ENCODE measurements at regions not wholly inside any gene's neighbourhood (a gene's known extent, or its start where the extent isn't known, plus 50 kb on each side); places are given as distances from the start of the nearest gene placed in this dataset.

GRCh38 chr4:17296921-17297890 lies 214.7 kb downstream of the QDPR start:
- Histone ChIP-seq H3K9me3 (ENCODE audit: control insufficient read depth, insufficient read depth, low read depth, low read length) (0 out of 2 replicates have a peak, but pooled peaks cover 3% of the 10 kb centered on the region), H3K4me3 (ENCODE audit: low read depth, low read length) (no peak overlapping the region), H3K27ac (ENCODE audit: low read depth, low read length) (no peak overlapping the region), H3K9ac (ENCODE audit: low read length) (no peak overlapping the region), H3K27me3 (ENCODE audit: control insufficient read depth, insufficient read depth, low read length) (no peaks in the 10 kb centered on the region), H3K36me3 (ENCODE audit: control insufficient read depth, insufficient read depth, low read length) (no peaks in the 10 kb centered on the region), H3K4me1 (ENCODE audit: control insufficient read depth, insufficient read depth, low read length) (no peaks in the 10 kb centered on the region)

DNA sequence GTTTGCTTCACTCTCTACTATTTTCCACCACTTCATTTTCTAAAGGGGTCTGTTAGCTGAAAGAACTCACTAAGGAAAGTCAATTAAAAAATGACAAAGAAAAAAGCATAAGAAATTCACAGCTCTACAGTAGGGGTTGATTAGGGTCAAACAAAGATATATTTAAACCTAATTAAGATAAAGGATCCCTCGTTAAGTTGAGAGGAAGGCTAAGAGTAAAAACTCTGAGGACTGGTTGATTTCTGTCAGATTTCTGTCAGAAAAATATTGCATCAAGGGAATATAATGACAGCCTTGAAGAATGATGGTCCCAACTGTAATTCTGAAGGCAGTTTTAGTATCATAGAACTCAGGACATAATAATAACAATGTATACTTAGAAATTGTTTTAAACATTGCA lies 218.0 kb downstream of the QDPR start:
- Histone ChIP-seq H3K9ac (ENCODE audit: low read length) (no peak overlapping the region), H3K27ac (ENCODE audit: low read depth, low read length) (no peak overlapping the region), H3K27me3 (ENCODE audit: control insufficient read depth, insufficient read depth, low read length) (no peaks in the 10 kb centered on the region), H3K4me3 (ENCODE audit: low read depth, low read length) (no peak overlapping the region), H3K4me1 (ENCODE audit: control insufficient read depth, insufficient read depth, low read length) (no peaks in the 10 kb centered on the region), H3K9me3 (ENCODE audit: control insufficient read depth, insufficient read depth, low read depth, low read length) (no peaks in the 10 kb centered on the region), H3K36me3 (ENCODE audit: control insufficient read depth, insufficient read depth, low read length) (no peaks in the 10 kb centered on the region)

DNA sequence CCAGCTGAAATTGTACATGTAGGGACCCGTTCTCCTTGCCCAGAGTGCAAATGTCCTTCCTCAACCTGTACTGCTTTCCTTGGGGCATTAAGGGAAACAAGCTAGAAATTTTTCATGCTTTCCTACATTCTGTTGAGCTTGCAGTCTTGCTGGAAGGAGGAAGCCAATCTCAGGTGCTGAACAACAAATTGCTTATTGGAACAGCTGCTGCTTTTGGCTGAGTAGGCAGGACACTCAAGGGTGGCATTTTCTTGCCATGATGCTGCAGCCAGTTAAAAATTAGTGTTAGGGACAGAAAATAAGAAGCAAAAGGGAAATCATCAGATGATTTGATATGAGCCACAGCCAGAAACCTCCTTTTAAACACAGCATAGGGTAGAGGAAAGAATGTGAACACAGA lies 223.7 kb downstream of the QDPR start:
- Histone ChIP-seq H3K9me3 (ENCODE audit: control insufficient read depth, insufficient read depth, low read depth, low read length) (no peaks in the 10 kb centered on the region; the same call in 1 of the 2 replicates), H3K27me3 (ENCODE audit: control insufficient read depth, insufficient read depth, low read length) (no peaks in the 10 kb centered on the region), H3K9ac (ENCODE audit: low read length) (no peak overlapping the region), H3K4me1 (ENCODE audit: control insufficient read depth, insufficient read depth, low read length) (peaks cover 17% of the 10 kb centered on the region), H3K36me3 (ENCODE audit: control insufficient read depth, insufficient read depth, low read length) (no peaks in the 10 kb centered on the region), H3K4me3 (ENCODE audit: low read depth, low read length) (no peak overlapping the region), H3K27ac (ENCODE audit: low read depth, low read length) (no peak overlapping the region)

- Histone ChIP-seq H3K36me3 (ENCODE audit: control insufficient read depth, insufficient read depth, low read length) (no peaks in the 10 kb centered on the region), H3K4me1 (ENCODE audit: control insufficient read depth, insufficient read depth, low read length) (peaks cover 17% of the 10 kb centered on the region), H3K9me3 (ENCODE audit: control insufficient read depth, insufficient read depth, low read depth, low read length) (no peaks in the 10 kb centered on the region; the same call in 1 of the 2 replicates), H3K27me3 (ENCODE audit: control insufficient read depth, insufficient read depth, low read length) (no peaks in the 10 kb centered on the region), H3K9ac (ENCODE audit: low read length) (no peak overlapping the region), H3K27ac (ENCODE audit: low read depth, low read length) (no peak overlapping the region), H3K4me3 (ENCODE audit: low read depth, low read length) (no peak overlapping the region)
Measured at GRCh38 chr4:17286752-17287460, 225.0 kb downstream of the QDPR start.

GRCh38 chr4:17285747-17286146 lies 226.1 kb downstream of the QDPR start:
- no peaks in the 10 kb centered on the region for H3K27me3 ChIP-seq (ENCODE audit: control insufficient read depth, insufficient read depth, low read length)
- H3K9ac ChIP-seq (ENCODE audit: low read length): no peak overlapping the region
- no peak overlapping the region for H3K27ac ChIP-seq (ENCODE audit: low read depth, low read length)
- H3K9me3 ChIP-seq (ENCODE audit: control insufficient read depth, insufficient read depth, low read depth, low read length): no peaks in the 10 kb centered on the region; the same call in 1 of the 2 replicates
- peaks cover 17% of the 10 kb centered on the region for H3K4me1 ChIP-seq (ENCODE audit: control insufficient read depth, insufficient read depth, low read length)
- H3K4me3 ChIP-seq (ENCODE audit: low read depth, low read length): no peak overlapping the region
- no peaks in the 10 kb centered on the region for H3K36me3 ChIP-seq (ENCODE audit: control insufficient read depth, insufficient read depth, low read length)

- no peaks in the 10 kb centered on the region for H3K36me3 ChIP-seq (ENCODE audit: control insufficient read depth, insufficient read depth, low read length)
- no peak overlapping the region for H3K27ac ChIP-seq (ENCODE audit: low read depth, low read length)
- H3K9me3 ChIP-seq (ENCODE audit: control insufficient read depth, insufficient read depth, low read depth, low read length): no peaks in the 10 kb centered on the region; the same call in 1 of the 2 replicates
- peaks cover 20% of the 10 kb centered on the region for H3K4me1 ChIP-seq (ENCODE audit: control insufficient read depth, insufficient read depth, low read length)
- H3K9ac ChIP-seq (ENCODE audit: low read length): no peak overlapping the region
- H3K27me3 ChIP-seq (ENCODE audit: control insufficient read depth, insufficient read depth, low read length): no peaks in the 10 kb centered on the region
- H3K4me3 ChIP-seq (ENCODE audit: low read depth, low read length): no peak overlapping the region
Measured at GRCh38 chr4:17284323-17285175, 227.3 kb downstream of the QDPR start.

DNA sequence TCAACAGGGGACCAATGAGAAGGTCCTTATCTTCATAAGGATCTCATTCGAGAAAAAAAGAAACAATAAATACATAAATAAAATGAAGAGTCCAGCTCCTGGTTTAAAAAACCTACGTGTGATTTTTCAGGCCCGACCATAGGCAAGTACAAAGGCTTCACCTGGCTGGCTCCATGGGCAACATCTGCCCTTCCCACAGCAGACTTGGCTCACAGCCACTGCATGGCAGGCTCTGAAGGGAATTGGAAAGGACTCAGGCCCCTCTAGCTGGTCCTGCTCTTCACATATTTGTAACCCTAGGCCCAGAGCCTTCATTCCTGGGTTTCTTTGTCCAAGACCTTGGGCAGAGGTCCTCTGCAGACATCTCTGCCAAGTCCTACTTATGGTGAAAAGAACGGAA lies 228.1 kb downstream of the QDPR start:
- Histone ChIP-seq H3K4me1 (ENCODE audit: control insufficient read depth, insufficient read depth, low read length) (peaks cover 20% of the 10 kb centered on the region), H3K9ac (ENCODE audit: low read length) (no peak overlapping the region), H3K4me3 (ENCODE audit: low read depth, low read length) (no peak overlapping the region), H3K27ac (ENCODE audit: low read depth, low read length) (no peak overlapping the region), H3K27me3 (ENCODE audit: control insufficient read depth, insufficient read depth, low read length) (no peaks in the 10 kb centered on the region), H3K36me3 (ENCODE audit: control insufficient read depth, insufficient read depth, low read length) (no peaks in the 10 kb centered on the region), H3K9me3 (ENCODE audit: control insufficient read depth, insufficient read depth, low read depth, low read length) (no peaks in the 10 kb centered on the region; the same call in 1 of the 2 replicates)

DNA sequence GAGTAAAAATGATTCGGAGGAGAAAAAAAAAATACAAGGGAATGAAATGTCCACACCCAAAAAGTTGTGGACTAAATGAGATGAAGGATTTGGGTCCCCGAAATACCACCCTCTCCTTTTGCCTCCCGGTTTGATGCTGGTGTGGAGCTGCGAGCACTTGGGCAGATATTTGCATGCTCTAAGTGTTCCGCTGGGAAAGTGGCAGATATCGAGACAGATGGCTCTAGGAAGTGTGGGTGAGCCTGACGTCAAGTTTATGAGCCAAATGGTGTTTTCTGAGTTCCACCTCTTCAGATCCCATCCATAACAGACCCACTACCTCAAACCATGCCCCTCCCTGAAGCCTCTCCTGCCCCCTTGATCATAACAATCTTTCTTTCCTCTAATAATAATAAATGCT lies 228.6 kb downstream of the QDPR start:
- Histone ChIP-seq H3K4me3 (ENCODE audit: low read depth, low read length) (no peak overlapping the region), H3K4me1 (ENCODE audit: control insufficient read depth, insufficient read depth, low read length) (peaks cover 20% of the 10 kb centered on the region), H3K36me3 (ENCODE audit: control insufficient read depth, insufficient read depth, low read length) (no peaks in the 10 kb centered on the region), H3K9ac (ENCODE audit: low read length) (no peak overlapping the region), H3K9me3 (ENCODE audit: control insufficient read depth, insufficient read depth, low read depth, low read length) (no peaks in the 10 kb centered on the region), H3K27ac (ENCODE audit: low read depth, low read length) (no peak overlapping the region), H3K27me3 (ENCODE audit: control insufficient read depth, insufficient read depth, low read length) (no peaks in the 10 kb centered on the region)

DNA sequence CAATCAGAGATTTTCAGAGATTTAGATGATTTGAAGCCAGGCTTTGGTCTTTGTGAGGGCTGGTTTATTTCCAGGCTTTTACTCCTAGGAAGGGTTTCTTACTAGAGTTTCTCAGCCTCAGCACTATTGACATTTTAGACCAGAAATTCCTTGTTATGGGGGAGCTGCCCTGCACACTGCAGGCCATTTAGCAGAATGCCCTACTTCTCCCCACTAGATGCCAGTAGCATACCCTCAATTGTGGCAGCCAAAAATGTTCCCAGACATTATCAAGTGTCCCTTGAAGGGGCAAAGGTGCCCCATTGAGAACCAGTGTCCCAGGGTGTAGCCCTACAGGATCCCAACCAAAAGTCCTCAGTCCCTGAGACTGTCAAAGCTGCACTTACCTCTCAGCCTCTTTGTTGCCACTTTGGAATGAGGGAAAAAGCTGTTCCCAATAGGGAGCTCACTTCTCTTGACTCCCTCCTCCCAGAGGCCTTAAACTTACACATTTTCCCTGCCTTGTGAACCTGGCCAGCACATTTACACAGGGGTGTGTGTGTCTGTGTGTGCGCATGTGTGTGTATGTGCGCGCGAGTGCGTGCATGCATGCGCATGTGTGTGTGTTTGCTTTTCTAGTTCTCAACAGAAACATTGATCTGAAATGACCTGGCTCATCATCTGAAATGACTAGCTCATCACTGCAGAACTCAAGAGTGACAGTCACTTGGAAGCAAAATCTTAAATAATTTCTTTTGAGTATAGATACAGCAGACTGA lies 231.4 kb downstream of the QDPR start:
- H3K36me3 ChIP-seq (ENCODE audit: control insufficient read depth, insufficient read depth, low read length): no peaks in the 10 kb centered on the region
- H3K27ac ChIP-seq (ENCODE audit: low read depth, low read length): no peak overlapping the region
- no peak overlapping the region for H3K9ac ChIP-seq (ENCODE audit: low read length)
- no peaks in the 10 kb centered on the region for H3K27me3 ChIP-seq (ENCODE audit: control insufficient read depth, insufficient read depth, low read length)
- H3K9me3 ChIP-seq (ENCODE audit: control insufficient read depth, insufficient read depth, low read depth, low read length): no peaks in the 10 kb centered on the region
- no peak overlapping the region for H3K4me3 ChIP-seq (ENCODE audit: low read depth, low read length)
- H3K4me1 ChIP-seq (ENCODE audit: control insufficient read depth, insufficient read depth, low read length): peaks cover 2% of the 10 kb centered on the region; the same call in 1 of the 2 replicates

DNA sequence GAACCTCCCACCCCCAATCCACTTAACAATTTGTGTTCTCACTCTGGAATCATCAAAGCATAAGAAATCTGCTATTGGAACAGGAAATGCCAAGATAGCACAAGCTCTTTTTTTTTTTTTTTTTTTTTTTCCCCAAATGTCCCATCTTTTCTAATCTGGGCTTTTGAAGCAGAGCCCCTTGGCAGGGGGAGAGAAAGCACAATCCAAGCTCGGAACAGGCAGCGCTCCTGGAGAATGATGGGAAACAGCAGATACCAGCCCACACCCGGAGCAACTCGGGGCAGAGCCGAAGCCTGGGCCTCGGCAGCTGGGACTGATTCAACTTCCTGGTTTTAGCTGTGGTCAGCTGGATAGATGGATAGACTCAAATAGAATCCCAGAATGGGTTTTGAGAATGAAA lies 235.1 kb downstream of the QDPR start:
- no peak overlapping the region for H3K4me3 ChIP-seq (ENCODE audit: low read depth, low read length)
- H3K27ac ChIP-seq (ENCODE audit: low read depth, low read length): no peak overlapping the region
- no peaks in the 10 kb centered on the region for H3K9me3 ChIP-seq (ENCODE audit: control insufficient read depth, insufficient read depth, low read depth, low read length)
- H3K36me3 ChIP-seq (ENCODE audit: control insufficient read depth, insufficient read depth, low read length): no peaks in the 10 kb centered on the region
- H3K9ac ChIP-seq (ENCODE audit: low read length): no peak overlapping the region
- H3K27me3 ChIP-seq (ENCODE audit: control insufficient read depth, insufficient read depth, low read length): no peaks in the 10 kb centered on the region
- peaks cover 2% of the 10 kb centered on the region; the same call in 1 of the 2 replicates for H3K4me1 ChIP-seq (ENCODE audit: control insufficient read depth, insufficient read depth, low read length)

Data from HUES6 (cell line).